ENCODE measurements at regions not wholly inside any gene's neighbourhood (a gene's known extent, or its start where the extent isn't known, plus 50 kb on each side); places are given as distances from the start of the nearest gene placed in this dataset.

DNA sequence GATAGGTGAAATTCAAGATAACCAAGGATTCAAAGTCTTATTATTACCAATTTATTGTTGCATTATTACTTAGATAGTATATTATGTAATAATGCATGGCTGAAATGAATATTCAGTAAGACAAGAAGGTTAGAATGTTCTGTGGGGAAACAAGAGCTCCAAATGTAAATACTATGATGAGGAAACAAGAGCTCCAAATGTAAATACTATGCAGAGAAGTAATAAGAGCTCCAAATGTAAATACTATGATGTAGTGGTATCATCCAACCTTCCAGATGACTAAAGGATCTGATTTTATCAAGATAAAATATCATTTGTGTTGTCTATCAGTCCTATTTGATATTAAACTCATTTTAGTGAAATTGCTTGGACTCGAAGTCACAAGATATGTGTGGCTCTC is 82.2 kb upstream of the PCDH18 start:
- TF ChIP-seq, protein P1, sequence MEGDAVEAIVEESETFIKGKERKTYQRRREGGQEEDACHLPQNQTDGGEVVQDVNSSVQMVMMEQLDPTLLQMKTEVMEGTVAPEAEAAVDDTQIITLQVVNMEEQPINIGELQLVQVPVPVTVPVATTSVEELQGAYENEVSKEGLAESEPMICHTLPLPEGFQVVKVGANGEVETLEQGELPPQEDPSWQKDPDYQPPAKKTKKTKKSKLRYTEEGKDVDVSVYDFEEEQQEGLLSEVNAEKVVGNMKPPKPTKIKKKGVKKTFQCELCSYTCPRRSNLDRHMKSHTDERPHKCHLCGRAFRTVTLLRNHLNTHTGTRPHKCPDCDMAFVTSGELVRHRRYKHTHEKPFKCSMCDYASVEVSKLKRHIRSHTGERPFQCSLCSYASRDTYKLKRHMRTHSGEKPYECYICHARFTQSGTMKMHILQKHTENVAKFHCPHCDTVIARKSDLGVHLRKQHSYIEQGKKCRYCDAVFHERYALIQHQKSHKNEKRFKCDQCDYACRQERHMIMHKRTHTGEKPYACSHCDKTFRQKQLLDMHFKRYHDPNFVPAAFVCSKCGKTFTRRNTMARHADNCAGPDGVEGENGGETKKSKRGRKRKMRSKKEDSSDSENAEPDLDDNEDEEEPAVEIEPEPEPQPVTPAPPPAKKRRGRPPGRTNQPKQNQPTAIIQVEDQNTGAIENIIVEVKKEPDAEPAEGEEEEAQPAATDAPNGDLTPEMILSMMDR (IDR thresholded peaks at IDR 0.05) = no peak
- no peak for TF ChIP-seq POLR2AphosphoS5 (IDR thresholded peaks at IDR 0.05; ENCODE audit: low read depth, low read length)
- no peak for TF ChIP-seq SIN3A (IDR thresholded peaks at IDR 0.05; ENCODE audit: borderline replicate concordance, insufficient read depth, low read depth, low read length)
- TF ChIP-seq, protein P2, sequence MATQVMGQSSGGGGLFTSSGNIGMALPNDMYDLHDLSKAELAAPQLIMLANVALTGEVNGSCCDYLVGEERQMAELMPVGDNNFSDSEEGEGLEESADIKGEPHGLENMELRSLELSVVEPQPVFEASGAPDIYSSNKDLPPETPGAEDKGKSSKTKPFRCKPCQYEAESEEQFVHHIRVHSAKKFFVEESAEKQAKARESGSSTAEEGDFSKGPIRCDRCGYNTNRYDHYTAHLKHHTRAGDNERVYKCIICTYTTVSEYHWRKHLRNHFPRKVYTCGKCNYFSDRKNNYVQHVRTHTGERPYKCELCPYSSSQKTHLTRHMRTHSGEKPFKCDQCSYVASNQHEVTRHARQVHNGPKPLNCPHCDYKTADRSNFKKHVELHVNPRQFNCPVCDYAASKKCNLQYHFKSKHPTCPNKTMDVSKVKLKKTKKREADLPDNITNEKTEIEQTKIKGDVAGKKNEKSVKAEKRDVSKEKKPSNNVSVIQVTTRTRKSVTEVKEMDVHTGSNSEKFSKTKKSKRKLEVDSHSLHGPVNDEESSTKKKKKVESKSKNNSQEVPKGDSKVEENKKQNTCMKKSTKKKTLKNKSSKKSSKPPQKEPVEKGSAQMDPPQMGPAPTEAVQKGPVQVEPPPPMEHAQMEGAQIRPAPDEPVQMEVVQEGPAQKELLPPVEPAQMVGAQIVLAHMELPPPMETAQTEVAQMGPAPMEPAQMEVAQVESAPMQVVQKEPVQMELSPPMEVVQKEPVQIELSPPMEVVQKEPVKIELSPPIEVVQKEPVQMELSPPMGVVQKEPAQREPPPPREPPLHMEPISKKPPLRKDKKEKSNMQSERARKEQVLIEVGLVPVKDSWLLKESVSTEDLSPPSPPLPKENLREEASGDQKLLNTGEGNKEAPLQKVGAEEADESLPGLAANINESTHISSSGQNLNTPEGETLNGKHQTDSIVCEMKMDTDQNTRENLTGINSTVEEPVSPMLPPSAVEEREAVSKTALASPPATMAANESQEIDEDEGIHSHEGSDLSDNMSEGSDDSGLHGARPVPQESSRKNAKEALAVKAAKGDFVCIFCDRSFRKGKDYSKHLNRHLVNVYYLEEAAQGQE (IDR thresholded peaks at IDR 0.05; ENCODE audit: insufficient read depth in 1 of 2, low read depth in 2 of 2, low read length in 1 of 2) = no peak

Data from Panc1 (cell line).